NCI-H748 treated with DMSO at 0.1 percent for 48 hours (cell line): ENCODE measurements at regions not wholly inside any gene's neighbourhood (a gene's known extent, or its start where the extent isn't known, plus 50 kb on each side); places are given as distances from the start of the nearest gene placed in this dataset.
A peak's percentile ranks its signal among the peaks of the same experiment; 100 is the strongest.
"Not testable (repeated sequence)": the region's sequence is repeated elsewhere in the genome, so short reads cannot be mapped to it uniquely, and the experiment has no call there.

Experiments used
- DNase-seq: peaks from one replicate; lab custom pipeline; 2025; lab: John Stamatoyannopoulos, UW

DNA sequence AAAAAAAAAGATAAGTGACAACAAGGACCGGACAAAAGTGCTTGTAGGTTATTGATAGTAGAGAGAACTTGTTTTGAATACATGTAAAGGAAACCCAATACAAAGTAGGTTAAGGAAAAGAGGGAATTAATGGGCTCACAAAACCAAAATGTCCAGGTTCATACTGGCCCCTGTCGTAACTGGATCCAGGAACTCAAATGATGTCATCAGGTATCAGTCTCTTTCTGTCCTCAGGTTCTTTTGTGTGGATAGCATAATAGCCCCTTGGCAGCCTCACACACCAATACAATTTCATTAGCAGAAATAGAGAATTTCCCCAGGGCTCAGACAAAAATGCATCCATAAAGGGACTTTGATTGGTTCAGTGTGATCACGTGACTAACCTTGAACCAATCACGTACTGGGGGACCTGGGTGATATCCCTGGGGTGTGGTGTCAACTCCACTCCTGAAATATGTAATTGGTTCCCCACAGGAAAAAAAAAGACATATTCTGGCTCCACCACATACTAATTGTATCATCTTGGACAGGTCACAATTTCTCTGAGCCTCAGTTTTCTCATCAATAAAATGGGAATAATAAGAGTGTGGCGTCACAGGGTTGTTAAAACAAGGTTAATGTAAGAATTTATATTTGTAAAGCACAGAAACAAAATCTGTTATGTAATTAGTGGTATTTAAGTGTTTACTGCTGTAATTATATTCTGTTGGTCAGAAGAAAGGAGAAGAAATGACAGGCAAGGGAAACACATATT, 174.8 kb downstream of the PDGFRA start:
- no peak for DNase-seq

DNA sequence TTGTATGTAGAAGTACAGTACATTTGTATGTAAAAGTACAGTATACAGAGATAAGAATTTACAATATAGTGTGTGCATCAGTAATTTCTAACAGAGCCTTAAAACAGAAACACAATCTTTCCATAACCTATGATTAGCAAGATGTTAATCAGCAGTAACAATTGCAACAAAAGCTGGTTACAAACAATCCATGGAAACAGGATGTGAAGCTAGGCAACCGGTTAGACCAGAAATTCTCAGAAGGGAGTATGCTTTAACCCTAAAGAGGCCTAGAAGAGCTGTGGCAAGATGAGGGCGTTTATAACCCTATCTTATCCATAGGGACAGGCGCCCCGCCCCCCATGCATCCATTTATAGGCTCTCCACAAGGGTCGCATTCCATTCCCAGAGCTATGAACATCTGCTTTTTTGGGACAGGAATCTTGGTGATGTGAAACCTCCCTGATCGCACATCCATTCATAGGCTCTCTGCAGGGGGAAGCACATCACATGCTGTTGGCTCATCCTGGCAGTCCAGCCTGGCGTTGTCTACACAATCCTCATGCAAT, 180.3 kb downstream of the PDGFRA start:
- DNase-seq = peak; percentile 53

DNA sequence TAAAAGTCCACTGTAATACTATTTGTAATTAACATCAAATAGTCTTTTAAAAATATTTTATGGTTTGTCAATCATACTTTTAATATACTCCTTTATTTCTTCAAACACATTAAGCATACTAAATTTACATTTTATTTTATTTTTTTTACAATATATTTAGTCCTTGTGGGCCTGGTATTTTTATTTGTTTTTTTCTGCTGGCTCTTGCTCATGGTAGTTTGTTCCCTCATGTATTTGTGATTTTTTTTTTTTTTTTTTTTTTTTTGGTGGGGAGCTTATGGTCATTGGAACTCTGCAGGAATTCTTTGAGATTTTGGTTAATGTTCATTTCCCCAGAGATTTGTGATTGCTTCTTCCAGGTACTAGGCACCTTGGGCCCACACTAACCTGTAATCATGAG, 185.5 kb downstream of the PDGFRA start:
- no peak for DNase-seq

DNA sequence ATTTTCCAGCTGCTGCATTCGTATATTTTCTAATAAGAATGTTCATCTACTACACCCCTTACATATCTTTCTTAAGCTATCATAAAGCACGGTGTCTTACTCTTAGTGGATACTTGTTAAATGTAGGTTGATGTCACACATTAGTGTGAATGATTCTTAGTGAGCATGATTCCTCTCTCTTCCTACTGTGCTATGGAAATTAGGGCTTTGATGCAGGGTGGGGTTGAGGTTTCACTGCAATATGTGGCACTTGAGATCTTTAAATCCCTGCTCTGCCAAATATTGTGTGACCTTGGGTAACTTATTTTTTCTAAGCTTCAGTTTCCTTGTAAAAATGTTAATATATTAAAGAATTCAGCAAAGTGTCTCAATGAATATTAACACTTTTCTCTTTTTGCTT, 188.4 kb downstream of the PDGFRA start:
- no peak for DNase-seq

DNA sequence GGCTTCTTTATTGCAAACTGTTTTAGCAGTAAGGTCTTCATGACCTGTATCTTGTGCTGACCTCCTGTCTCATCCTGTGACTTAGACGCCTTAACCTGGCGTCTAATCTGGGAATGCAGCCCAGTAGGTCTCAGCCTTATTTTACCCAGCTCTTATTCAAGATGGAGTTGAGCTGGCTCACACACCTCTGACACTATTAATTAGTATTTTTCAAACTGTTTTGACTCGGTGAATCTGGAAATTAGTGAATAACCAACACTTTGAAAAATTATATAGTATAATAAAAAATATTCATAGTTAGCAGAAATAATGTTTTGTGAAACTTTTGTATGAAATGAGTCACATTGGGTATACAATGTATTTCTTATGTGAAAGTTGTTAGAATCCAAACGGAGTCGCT, 189.4 kb downstream of the PDGFRA start:
- no peak for DNase-seq

DNA sequence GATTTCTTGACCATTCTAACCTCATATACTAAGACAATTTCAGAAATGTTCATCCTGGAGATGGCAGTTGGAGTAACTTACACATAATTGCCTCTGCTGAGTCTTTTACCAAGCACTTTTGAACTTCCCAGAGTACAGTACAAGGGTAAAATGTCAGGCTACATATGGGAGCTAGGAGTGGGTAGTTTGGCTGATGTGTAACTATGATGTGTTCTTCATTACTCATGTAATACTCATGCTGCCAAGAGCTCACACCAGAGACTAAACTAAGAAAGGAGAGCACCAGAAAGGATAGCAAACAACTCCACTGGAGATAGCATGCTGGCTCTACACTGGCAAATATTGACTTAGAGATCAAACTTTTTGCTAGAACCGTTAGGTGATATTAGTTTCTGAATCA, 194.0 kb downstream of the PDGFRA start:
- DNase-seq = no peak

DNA sequence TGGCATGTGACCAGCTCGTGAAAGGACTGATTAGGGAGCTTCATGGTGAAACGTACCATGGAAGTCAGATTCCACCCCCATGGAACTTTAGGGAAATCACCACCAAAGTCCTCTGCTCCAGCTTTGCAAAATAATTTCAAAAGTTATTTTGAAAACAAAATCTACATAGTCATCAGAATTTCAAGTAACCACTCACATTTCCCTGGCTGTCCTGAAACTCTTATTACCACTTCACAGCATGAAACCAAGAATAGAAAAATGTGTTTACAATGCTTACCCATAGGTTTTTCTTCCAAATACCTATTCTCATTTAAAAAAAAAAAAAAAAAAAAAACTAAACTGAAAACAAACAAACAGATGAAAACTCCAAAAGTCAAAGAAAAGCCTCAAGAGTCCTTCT, 198.7 kb downstream of the PDGFRA start:
- no peak for DNase-seq

DNA sequence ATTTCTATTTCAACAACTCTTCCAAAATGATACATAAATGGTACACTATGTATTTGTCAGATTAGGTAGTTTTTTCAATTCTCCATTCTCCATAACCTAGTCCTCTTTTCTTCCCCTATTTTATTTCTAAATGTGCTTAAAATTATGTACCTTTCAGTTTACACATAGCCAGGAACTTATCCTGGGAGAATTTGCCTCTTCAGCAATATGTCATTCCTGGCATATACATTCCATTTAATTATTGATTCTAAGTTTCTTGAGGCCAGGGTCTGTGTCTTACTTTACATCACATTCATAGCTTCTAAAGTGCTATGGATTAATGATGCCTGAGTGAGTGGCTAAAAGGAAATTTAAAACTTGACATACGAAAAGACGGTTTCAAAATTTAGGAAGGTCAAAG, 199.8 kb downstream of the PDGFRA start:
- no peak for DNase-seq

DNA sequence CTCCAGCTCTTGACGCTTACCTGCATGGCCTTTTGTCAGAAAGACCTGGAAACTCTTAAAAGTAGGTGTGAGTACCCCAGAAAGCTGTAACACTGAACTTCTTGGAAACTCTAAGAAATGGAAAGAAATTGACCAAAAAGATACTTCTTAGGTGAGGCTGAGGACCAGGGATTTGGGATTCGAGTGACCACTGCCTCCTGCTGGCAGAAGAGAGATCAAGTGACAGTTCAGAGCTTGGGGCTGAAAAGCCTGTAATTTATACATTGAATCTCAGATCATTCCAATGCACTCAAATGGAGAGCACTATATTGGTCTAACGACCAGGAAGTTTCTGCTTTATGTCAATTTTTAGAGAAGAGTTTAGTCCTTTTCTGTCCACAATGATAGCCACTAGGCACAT, 204.6 kb downstream of the PDGFRA start:
- DNase-seq = no peak

DNA sequence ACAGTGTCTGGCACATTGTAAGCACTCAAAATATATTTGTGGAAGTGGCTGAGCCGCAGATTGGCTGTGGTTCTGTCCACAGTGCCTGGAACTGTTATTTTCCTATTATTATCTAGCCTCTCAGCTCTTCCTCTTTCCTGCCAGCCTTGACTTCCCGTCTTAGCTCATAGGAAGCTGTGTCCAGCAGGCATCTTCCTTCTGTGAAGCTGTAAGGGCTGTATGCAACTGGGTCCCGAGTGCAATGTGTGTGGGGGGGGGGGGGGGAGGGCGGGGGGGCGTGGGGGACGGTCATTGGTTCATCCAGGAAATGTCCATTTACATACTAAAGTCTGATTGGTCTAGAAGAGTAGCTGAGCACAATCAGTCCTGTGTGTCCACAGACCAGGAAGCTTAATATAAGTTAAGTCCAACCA, 210.7 kb downstream of the PDGFRA start:
- DNase-seq = peak; percentile 30

DNA sequence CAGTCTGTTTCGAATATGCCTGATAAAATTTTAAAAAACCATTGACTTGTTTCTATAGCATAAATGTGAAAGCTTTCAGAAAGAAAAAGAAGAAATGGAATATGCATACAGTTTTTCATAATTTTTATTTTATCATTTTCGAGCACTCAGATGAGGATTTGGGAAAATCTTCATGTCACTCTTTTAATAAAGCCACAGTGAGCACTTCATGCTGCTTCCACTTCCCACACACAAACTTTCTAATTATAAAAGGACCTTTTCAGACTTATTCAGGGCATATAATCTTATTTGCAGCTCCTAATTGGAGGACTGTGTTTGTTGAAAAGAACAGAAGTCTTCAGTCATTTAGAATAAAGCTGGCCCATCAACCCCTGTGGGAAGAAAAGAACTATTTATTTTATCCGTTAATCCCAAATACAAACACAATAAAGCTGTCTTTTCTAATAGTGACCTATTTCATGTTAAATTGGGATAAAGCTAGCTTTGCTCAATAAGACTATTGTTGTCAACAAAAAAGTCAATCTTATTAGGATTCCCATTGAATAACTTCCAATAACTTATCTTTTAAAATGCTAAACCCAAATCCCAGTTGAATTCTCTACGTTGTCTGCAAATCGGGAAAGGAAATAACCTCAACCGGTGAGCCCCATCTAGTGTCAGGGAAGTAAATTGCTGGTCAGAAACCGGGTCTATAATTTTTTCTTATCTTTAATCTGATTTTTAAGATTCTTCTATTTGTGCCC, 211.5 kb downstream of the PDGFRA start:
- DNase-seq = peak; percentile 24

DNA sequence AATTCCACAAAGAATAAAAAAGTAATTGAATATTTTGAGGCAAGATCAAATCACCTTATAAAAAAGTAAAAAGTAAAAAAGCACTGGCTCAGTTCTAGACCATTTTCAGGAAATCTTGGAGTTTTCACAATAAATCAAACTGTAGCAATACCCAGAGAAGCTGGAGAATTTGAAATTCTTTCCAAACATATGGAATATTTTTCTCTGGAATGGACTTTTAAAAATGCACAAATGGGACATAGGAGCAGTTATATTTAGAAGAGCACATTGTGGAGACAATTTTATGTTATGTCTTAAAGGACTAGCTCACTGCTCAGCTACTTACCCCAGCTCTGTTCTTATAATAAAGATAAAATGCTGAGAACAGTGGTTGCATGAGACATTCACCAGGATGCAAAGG, 211.9 kb upstream of the KIT start:
- DNase-seq = no peak

DNA sequence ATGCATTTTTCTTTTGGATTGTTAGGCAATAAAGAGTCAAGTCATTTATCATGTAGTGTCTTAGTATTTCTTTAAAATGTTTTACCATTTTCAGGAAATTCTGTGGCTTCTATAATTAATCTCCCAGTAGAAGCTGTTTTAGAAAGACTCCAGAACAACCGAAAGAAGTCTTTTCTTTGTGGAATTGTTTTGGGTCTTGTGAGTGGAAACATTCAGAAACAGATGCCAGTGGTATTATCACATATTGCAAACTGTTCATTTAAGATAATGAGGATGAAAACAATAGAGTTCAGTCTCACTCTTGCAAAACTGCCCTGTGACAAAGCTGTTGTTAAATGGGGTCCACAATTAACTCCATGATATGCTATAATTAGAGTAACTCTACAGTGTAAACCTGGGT, 211.2 kb upstream of the KIT start:
- DNase-seq = no peak

DNA sequence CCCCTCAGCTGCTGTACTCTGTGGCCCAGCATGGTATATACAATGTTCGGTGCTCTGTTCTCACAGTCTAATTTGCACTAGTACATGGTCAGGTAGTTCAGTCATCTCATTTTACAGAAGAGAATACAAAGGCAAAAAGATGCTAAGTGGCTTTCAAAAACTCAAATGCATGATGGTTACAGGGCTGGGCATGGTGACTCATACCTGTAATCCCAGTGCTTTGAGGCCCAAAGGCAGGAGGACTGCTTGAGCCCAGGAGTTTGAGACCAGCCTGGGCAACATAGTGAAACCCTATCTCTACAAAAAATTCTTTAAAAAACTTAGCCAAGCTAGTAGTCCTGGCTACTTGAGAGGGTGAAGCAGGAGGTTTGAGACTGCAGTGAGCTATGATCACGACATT, 210.5 kb upstream of the KIT start:
- DNase-seq = no peak

DNA sequence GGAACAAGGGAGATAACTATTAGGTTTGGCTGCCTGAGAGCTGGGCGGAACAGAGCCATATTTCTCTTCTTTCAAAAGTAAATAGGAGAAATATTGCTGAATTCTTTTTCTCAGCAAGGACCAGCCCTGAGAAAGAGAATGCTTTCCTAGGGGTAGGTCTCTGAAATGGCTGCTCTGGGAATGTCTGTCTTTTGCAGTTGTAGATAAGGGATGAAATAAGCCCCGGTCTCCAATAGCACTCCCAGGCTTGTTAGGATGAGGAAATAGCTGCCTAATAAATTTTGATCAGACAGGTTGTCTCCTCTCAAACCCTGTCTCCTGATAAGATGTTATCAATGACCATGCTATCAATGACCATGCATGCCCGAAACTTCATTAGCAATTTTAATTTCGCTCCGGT, 207.8 kb upstream of the KIT start:
- no peak for DNase-seq

DNA sequence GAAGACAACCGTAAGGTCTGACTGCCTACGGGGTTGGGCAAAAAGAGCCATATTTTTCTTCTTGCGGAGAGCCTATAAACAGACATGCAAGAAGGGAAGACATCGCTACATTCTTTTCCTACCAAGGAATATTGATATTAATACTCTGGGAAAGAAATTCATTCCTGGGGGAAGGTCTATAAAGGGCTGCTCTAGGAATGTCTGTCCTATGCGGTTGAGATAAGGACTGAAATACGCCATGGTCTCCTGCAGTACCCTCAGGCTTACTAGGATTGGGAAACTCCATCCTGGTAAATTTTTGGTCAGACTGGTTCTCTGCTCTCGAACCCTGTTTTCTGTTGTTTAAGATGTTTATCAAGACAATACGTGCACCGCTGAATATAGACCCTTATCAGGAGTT, 190.8 kb upstream of the KIT start:
- not testable (repeated sequence) for DNase-seq

DNA sequence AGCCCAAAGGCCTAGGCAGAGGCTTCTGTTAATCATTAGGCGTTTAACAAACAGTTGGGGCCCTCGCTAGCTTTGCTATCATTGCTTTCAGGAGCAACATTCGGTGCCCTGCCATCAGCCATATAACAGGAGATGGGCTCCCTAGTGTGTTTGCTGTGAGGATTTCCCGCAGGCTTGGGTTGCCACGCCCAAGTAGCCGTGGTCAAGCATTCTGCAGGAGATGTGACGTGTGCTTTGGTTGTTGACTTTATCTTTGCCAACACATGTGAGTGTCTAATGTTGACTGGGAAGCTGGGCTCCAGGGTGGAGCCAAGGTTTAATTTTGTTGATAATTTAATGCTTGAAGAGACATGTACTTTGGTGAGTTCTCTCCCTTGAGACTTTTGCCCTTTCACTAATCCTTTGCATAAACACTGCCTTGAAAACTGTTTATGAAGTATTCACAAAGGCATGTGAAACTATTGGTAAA, 184.6 kb upstream of the KIT start:
- DNase-seq = peak; percentile 81

DNA sequence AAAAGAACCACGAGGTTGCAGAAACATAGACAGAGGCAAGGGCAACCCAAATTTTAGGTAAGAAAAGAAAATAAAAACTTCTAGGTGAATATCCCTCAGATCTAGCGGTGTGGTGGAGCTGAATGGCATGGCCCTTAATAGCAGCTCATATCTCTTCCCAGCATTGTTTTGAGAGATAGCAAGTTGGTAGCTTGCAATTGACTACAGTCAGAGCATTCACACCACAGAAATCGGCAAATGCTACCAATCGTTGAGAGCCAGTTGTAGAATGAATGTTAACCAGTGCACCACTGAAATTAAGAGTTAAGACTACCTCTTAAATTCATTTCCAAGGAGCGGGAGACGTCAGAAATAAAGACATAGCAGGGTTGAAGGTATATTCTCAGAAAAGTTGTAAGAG, 184.0 kb upstream of the KIT start:
- DNase-seq = no peak

DNA sequence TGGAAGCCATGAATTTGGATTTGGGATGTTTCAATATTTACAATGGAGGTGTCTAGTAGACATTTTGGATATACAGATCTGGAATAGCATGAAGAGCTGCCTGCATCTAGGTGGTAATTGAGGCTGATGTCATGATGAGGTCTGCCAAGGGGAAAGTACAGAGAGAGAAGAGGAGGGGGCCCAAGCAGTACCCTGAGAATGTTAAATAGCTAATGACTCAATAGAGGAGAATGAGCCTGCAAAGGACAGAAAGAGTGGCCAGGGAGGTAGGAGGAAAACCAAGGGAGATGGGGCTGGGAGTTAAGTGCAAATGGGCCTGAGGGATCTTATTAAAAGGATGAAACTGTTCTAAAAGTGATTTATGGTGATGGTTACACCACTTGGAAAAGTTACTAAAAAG, 182.2 kb upstream of the KIT start:
- DNase-seq = no peak

DNA sequence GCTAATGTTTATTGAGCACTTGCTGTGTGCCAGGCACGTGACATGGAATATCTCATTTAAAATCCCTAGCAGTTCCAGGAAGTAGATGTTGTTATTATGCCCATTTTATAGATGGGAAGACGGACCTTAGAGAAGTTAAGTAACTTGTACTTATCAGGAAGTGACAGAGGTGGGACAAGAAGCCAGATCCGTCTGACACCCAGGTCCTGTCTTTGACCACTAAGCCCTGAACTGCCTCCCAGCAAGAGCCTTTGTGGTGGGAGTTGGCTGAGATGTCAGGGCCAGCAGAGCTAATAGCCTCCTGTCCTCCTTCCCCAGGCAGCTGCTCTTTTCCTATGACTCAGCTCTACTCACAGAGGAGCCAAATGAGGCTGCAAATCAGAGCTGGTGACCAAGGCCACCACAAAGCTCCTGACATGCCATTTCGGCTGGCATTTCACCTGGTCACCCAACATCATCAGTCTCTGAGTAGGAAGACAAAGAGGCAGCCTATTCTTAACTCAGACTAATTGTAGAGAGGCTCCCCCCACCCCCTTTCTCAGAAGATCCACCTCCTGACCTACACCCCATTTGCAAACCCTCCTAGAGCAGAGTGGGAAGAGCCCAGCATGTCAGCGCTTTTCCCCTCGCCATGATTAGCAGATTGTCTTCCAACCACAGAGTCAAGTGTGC, 175.1 kb upstream of the KIT start:
- DNase-seq = no peak

DNA sequence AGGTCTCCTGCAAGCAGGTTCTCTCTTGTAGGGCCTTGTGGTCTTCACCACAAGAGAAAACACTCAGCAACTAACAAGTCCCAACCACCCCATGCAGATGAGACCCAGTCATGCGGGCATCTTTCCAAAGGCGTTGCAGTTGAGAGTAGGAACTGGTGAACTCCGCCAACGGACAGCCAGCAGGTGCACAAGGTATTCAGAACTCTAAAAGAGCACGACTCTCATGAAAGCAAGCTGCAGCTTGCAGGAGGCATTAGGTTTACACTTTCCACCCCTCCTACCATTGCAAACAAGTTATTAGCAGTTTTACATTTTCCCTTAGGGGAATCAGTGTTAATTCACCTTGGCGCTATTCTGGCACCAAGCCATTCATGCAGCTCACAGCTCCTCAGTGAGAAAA, 173.4 kb upstream of the KIT start:
- DNase-seq = peak; percentile 74

DNA sequence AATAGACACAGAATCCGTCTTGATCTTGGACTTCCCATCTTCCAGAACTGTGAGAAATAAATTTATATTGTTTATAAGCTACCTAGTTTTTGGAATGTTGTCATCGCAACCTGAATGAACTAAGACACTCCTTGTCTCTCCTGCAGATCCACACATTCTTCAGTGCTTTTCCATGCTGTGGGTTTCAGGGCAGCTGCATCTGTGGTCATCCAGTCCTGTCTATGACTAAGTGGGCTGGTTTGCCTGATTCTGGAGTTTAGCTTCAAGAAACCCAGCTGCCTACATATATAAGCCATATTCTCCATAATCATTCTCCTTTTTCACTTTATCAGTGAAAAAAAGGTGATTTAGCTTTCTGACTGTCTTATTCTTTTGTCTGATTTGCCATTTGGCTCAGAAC, 170.3 kb upstream of the KIT start:
- no peak for DNase-seq

DNA sequence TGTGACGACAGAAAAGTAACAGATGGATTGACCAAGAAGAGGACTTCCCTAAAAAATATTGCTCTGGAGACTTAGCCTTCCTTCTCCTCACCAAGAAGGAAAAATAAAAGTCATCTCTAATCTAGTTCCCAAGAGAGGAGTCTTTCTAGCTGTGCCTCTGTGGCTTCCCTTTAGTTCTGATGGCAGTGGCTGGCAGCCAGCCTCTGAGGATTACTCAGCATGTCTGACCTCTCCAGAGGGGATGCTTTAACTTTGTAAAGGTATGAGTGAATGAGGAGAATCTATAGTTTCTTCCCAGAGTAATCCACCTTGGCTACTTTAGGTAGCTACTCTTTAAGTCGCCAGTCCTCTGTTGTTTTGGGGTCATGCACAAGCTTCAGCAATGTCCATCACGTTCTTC, 163.9 kb upstream of the KIT start:
- DNase-seq = no peak
